ENCODE measurements at regions not wholly inside any gene's neighbourhood (a gene's known extent, or its start where the extent isn't known, plus 50 kb on each side); places are given as distances from the start of the nearest gene placed in this dataset.
"Not testable (repeated sequence)": the region's sequence is repeated elsewhere in the genome, so short reads cannot be mapped to it uniquely, and the experiment has no call there.

DNA sequence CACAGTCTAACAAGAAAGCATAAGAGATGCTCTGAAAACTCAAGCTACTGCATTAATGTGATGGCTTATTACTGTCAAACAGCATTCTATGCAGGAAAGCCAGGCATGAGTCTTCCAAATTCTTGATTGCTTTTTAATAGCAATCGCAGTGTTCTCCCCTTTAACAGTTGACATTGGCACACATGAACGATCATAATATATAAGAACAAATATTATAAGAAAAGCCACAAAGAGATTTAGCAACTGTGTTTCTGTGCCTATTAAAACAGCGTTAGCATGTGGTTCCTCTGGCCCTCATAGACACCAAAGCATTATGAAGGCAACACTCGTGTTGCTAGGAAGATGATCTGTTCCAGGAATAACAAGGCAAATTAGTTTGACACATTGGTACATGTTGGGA lies 245.0 kb downstream of the ACKR3 start:
- CTCF ChIA-PET: no interaction called here

GRCh38 chr2:236815746-236816145 lies 246.1 kb downstream of the ACKR3 start:
- ChIA-PET CTCF (no interaction called here), POLR2A (no interaction called here)

More for the DNA sequence above, 245.0 kb downstream of the ACKR3 start:
- POLR2A ChIA-PET: no interaction called here

DNA sequence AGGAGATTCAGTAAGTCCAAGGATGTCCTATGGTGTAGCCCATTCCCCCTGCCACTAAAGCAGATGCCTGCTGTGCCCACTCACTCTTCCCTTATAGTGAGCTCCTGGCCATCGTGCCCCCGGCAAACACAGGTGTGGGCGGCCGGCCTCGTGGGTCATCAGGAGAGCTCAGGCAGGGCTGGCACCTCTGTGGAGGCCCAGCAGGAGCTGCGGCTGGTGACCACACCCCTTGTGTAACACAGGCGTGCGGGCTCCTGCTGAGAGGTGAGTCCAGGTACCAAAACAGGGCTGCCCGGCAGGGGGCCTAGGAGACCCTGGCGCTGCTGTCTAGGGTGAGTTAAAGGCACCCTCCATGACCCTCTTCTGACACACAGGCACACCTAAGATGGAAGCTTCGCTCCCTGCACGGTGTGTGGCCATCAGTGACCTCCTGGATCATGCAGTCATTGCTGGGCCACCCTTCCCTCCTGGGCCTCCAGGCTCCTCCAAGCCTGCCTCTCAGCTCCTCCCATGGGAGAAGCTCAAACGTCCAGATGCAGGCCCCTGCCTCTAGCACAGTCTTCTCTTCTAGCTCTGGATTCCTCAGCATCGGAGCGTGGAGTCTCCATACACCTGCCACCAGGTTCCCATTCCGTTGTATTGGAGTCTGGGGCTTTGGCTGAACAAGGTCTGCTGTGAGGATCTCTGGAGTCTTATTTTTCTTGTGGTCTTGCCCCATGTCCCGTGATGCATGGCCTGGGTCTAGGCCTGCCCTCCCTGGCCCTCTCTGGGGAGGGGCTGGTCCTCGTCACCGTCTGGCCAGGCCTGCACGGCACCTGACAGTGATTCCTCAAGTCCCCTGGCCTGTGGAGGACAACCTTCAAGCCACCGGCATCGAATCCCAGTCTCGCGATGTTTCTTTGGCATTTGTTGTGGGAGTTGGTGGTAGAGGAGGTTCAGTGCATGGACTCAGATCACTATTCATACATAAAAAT lies 246.9 kb downstream of the ACKR3 start:
- ChIA-PET POLR2A (no interaction called here), CTCF (no interaction called here)

DNA sequence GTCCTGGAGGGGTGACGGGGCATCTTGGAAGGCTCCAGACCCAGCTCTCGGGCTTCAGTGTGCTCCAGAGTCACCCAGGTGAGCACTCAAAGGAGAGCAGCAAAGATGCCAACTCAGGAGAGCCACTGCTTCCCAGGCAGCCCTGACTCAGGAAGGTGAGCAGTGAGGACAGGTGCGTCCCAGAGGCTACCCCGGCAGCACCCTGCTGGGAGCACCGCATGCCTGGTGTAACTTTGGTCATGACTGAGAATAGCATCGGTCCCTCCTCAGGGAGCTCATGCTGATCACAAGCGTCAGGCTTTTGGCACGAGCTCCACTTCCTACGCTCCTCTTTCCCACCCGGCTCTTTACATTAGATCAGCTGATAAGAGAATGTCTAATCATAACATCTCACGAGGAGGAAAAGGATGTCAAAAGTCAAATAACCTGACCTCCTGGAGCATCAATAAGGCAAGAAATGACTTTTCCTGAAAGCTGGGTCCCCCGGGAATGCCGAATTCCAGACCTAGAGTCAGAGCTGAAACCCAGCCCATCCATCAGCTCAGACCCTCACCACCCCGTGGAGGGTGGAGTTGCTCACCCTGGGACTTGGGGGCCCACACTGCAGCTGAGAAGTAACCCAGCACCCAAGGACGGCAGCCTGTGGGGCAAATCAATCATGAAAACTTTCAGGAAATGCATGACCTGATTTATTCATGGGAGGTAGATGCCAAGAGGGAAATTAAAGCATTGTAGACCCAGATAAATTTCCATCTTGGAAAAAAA lies 248.8 kb downstream of the ACKR3 start:
- POLR2A ChIA-PET: no interaction called here
- CTCF ChIA-PET: no interaction called here

DNA sequence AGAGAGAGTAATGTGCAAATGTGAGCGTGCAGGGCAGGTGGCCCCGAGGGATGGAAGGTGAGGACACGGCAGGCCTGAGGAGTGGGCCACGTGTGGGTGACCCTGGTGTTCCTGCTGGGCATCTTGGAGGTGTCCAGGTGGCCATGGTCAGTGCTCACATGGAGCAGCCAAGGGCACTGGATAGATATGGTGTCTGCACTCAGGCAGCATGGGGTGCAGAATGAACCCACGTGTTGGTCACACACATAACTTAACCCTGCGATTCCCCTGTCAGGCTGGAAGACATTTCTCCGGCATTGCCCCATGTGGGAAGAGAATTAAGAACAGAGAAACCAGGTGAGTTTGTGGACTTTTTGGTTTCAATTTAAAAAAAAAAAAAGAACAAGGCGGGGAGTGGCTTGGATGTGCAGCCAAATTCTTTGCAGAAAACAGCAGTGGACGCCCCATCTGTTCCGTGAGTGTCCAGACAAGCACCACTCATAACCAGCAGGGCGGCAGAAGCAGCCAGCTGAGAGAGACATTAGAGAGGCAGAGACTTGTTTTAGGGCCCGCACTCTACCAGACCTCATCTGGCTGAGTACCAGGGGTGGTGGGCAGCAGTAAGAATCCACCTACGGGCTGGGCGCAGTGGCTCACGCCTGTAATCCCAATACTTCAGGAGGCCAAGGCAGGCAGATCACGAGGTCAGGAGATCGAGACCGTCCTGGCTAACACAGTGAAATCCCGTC lies 249.8 kb downstream of the ACKR3 start:
- POLR2A ChIA-PET: no interaction called here
- CTCF ChIA-PET: no interaction called here

DNA sequence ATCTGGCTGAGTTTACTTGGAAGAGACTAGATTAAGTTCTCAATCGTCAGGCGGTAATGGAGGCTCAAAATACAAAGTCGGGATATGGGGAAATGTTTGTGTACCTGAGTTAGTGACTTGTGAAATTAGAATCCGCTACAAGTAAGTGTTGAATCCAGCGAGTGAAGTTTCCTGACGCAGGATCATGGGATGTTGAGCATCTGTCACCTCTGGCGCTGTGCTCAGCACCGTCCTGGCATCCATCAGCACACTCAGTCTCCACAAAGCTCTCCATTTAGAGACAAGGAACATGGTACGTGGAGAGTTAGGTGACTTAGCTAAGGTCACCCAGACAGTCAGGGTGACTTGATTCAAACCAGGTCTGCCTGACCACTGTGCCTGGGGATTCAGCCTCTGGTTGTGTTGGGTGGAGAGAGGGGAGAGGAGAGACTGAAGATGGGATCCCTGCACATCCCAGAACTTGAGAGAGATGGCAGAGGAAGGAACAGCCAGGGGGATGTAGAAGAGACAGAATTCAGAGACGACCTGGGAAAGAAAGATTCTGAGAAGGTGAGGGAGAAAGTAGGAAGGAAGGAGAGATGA lies 251.2 kb downstream of the ACKR3 start:
- CTCF ChIA-PET: no interaction called here
- POLR2A ChIA-PET: no interaction called here

GRCh38 chr2:236823041-236823629 lies 253.5 kb downstream of the ACKR3 start:
- CTCF ChIA-PET: no interaction called here
- POLR2A ChIA-PET: no interaction called here

- ChIA-PET CTCF (no interaction called here), POLR2A (no interaction called here)
These were observed 254.3 kb downstream of the ACKR3 start for GRCh38 chr2:236823963-236824362.

DNA sequence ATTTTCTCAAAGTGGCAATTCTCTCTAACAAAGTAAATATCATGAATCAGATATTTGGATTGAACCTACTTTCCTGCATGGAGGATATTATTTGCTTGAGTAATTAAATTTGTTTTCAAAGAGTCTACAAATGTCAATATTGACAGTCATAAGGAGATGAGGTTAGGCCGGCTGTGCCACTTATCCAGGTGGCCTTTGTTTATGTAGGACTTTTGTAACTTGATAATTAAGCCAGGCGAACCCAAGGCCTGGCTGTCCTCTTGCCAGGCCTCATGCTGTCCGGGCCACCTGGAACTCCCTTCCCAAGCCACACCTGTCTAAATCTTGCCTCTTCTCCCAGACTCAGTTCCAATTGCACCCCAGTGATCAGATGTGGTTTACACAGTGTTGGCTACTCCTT lies 255.2 kb downstream of the ACKR3 start:
- ChIA-PET POLR2A (no interaction called here), CTCF (no interaction called here)

- CTCF ChIA-PET: no interaction called here
- POLR2A ChIA-PET: no interaction called here
These were observed 256.4 kb downstream of the ACKR3 start for GRCh38 chr2:236825989-236826510.

- ChIA-PET POLR2A (no interaction called here), CTCF (no interaction called here)
These were observed 257.1 kb downstream of the ACKR3 start for GRCh38 chr2:236826606-236827156.

GRCh38 chr2:236827997-236828396 lies 257.7 kb upstream of the COPS8 start:
- POLR2A ChIA-PET: no interaction called here

DNA sequence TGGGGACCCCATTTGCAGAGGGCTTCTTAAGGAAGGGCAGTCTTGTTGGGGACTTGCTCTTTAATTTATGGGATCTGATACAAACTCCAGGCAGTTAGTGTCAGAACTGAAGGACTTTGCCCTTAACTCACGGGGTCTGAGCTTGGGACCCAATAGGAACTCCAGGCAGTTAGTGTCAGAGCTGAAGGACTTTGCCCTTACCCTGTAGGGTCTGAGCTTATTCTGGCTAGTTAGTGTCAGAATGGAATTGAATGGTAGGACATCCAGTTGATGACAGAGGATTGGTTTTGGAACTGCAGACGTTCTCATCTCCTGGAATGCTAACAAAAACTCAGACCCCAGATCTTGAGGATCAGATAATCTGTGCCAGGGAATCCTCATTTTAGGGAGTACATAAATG lies 256.9 kb upstream of the COPS8 start:
- ChIA-PET CTCF (no interaction called here), POLR2A (no interaction called here)

More at GRCh38 chr2:236827997-236828396, 257.7 kb upstream of the COPS8 start:
- CTCF ChIA-PET: no interaction called here

DNA sequence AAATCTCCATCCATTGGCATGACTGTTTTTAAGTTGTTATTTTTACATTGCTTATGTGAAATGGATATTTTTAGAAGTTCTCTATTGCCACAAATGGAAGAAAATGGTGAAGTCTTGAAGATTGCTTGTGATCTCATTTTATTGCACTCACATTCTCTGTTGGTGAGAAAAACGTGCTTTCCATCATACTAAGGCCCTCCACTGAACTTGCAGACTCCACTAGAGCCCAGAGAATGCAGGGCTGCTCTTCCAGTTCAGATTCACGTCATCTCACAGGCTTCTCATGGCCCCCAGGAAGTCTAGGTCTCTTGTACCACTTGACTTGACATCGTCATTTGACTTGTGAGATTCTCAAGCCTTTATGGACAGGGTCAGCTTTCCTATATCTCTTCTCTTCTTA lies 254.8 kb upstream of the COPS8 start:
- ChIA-PET POLR2A (no interaction called here), CTCF (no interaction called here)

- CTCF ChIA-PET: no interaction called here
- POLR2A ChIA-PET: no interaction called here
These were observed 254.0 kb upstream of the COPS8 start for GRCh38 chr2:236831698-236832097.

DNA sequence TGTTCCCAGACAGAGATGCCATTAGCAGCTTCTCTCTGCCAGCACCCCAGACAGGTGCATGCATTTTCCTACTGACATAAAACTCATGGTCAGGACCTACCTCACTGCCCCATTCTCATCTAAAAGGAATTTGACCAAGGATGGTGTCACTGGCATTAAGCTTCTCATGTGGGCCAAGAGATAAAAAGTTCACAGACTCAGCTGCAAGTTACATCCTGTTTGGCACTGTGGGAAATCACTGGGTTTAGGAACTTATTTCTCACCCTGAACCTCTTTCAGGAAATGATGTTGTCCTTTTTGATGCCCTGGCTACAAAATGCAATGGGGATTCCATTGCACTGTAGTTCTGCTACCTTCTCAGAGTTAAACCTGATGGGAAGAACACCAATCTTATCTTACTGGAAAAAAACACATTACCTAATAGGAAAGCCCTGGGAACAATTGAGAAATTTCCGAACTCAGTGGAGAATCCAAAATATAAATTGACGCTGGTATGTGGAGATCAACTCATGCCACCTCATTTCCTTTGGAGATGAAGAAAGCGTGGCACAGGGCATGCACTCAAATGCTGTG lies 252.1 kb upstream of the COPS8 start:
- ChIA-PET CTCF (no interaction called here), POLR2A (no interaction called here)

GRCh38 chr2:236834284-236834683 lies 251.4 kb upstream of the COPS8 start:
- POLR2A ChIA-PET: no interaction called here
- CTCF ChIA-PET: no interaction called here

GRCh38 chr2:236835307-236836024 lies 250.2 kb upstream of the COPS8 start:
- ChIA-PET POLR2A (no interaction called here), CTCF (no interaction called here)

DNA sequence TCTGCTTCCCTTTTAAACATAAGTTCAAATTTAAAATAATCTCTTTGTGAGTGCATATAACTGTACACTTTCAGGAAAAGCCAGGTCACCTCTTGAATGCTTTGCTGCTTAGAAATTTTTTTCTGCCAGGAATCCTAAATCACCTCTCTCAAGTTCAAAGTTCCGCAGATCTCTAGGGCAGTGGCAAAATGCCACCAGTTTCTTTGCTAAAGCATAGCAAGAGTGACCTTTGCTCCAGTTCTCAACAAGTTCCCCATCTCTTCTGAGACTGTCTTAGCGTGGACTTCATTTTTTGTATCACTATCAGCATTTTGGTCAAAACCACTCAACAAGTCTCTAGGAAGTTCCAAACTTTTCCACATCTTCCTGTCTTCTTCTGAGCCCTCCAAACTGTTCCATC lies 249.7 kb upstream of the COPS8 start:
- CTCF ChIA-PET, POLR2A ChIA-PET: not testable (repeated sequence)
